ENCODE measurements at regions not wholly inside any gene's neighbourhood (a gene's known extent, or its start where the extent isn't known, plus 50 kb on each side); places are given as distances from the start of the nearest gene placed in this dataset.

DNA sequence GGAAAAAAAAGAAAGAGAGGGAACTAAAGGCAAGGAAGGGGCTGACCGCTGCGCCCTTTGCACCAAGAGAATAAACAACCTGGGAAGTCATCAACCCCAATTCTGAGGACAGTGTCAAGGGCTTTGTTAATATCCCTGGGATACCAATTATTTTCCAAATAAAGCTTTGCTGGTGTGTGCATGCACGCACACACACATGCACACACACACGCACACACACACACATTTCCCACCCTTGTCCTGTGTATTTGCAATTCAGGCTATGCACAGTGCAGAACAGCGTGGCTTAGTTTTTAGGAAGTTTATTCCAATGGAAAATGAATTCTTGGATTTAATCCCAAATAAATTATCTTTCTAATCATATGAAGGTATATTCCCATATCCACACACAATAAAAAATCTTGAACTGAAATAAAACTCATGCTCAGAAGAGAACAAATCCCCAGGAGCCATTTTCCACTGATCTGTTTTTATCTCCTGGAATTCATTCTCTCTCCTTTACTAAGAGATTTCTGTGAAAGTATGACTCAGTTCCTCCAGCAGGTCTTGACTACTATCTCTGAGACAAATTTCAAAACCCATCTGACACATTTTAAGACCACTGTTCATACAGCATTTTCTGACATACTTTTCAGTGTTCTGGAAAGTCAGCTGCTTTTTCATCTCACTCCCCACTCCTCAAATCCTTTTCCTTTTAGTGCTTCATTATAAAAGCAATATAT is 334.4 kb upstream of the ATP2B1 start:
- Histone ChIP-seq H2BK5ac (ENCODE audit: insufficient read length, low read length) (no peak overlapping the region), H4K5ac (ENCODE audit: insufficient read length, low read depth, low read length) (no peak overlapping the region), H2BK20ac (ENCODE audit: low read depth, low read length, poor library complexity, severe bottlenecking) (no peak overlapping the region), H4K91ac (ENCODE audit: insufficient read length, low read depth, low read length) (no peak overlapping the region), H2BK15ac (ENCODE audit: low read depth, low read length) (no peak overlapping the region), H2BK12ac (ENCODE audit: insufficient read length, low read depth, low read length) (no peak overlapping the region), H3K27ac (ENCODE audit: insufficient read length, low read depth, low read length) (no peak overlapping the region), H3K4me1 (ENCODE audit: insufficient read depth, low read length) (no peaks in the 10 kb centered on the region), H3K18ac (ENCODE audit: insufficient read length, low read depth, low read length) (no peak overlapping the region), H4K20me1 (ENCODE audit: control insufficient read depth, insufficient read depth, insufficient read length) (no peaks in the 10 kb centered on the region), H2AK5ac (ENCODE audit: insufficient read length, low read length) (no peak overlapping the region), H3K14ac (ENCODE audit: insufficient read depth, low read length) (no peak overlapping the region), H3K23me2 (ENCODE audit: insufficient read length, low read depth, low read length, poor library complexity, severe bottlenecking) (no peaks in the 10 kb centered on the region), H3K79me1 (ENCODE audit: insufficient read depth, low read depth, low read length, poor library complexity, severe bottlenecking) (no peaks in the 10 kb centered on the region), H2AFZ (ENCODE audit: low read length) (no peak overlapping the region), H3K27me3 (ENCODE audit: insufficient read depth, low read length) (no peaks in the 10 kb centered on the region), H3K23ac (ENCODE audit: insufficient read length, low read depth, low read length) (no peak overlapping the region), H3K9me3 (ENCODE audit: control insufficient read depth, low read depth, low read length) (no peaks in the 10 kb centered on the region), H3K4ac (ENCODE audit: low read depth, low read length) (no peak overlapping the region), H4K8ac (replicated peaks; ENCODE audit: insufficient read length, low read depth, low read length) (no peak overlapping the region), H3K56ac (ENCODE audit: insufficient read length, low read depth, low read length) (no peak overlapping the region), H3T11ph (ENCODE audit: low read length) (no peak overlapping the region), H3K9ac (ENCODE audit: extremely low read depth, insufficient read length, low read length) (no peak overlapping the region), H3K4me2 (ENCODE audit: insufficient read depth, insufficient read length, low read length) (no peak overlapping the region), H3K79me2 (ENCODE audit: insufficient read depth, low read length) (no peaks in the 10 kb centered on the region), H2BK120ac (ENCODE audit: low read depth, low read length, poor library complexity, severe bottlenecking) (no peak overlapping the region)
- TF ChIP-seq, protein P1, sequence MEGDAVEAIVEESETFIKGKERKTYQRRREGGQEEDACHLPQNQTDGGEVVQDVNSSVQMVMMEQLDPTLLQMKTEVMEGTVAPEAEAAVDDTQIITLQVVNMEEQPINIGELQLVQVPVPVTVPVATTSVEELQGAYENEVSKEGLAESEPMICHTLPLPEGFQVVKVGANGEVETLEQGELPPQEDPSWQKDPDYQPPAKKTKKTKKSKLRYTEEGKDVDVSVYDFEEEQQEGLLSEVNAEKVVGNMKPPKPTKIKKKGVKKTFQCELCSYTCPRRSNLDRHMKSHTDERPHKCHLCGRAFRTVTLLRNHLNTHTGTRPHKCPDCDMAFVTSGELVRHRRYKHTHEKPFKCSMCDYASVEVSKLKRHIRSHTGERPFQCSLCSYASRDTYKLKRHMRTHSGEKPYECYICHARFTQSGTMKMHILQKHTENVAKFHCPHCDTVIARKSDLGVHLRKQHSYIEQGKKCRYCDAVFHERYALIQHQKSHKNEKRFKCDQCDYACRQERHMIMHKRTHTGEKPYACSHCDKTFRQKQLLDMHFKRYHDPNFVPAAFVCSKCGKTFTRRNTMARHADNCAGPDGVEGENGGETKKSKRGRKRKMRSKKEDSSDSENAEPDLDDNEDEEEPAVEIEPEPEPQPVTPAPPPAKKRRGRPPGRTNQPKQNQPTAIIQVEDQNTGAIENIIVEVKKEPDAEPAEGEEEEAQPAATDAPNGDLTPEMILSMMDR (conservative IDR thresholded peaks at IDR 0.05), result no peak
- no peak overlapping the region for H3K4me3 Mint-ChIP-seq
- H3K4me1 Mint-ChIP-seq, result no peaks in the 10 kb centered on the region
- DNase-seq, result no peak
- H3K36me3 Mint-ChIP-seq (ENCODE audit: insufficient read depth in 1 of 3, low read depth in 3 of 3), result no peaks in the 10 kb centered on the region
- H3K27ac Mint-ChIP-seq, result no peak overlapping the region
- no peaks in the 10 kb centered on the region; the same call in 1 of the 2 replicates for H3K27me3 Mint-ChIP-seq (ENCODE audit: low read depth)
- no CpG with 5 or more reads among the region's 5 CpGs for WGBS (ENCODE audit: extremely low coverage, insufficient read length, low lambda C conversion rate)
- H3K9me3 Mint-ChIP-seq, result no peaks in the 10 kb centered on the region

All from H9 (cell line).